HCT116 (cell line): ENCODE measurements at regions not wholly inside any gene's neighbourhood (a gene's known extent, or its start where the extent isn't known, plus 50 kb on each side); places are given as distances from the start of the nearest gene placed in this dataset.
A peak's percentile ranks its signal among the peaks of the same experiment; 100 is the strongest.

ENCODE experiments used
- ATAC-seq: fragments of 200-7000 bp; cut with Tn5 transposase; 2 replicates; pipeline ENCODE4 v1.9.1; 2020; ENCODE audit warnings: mild to moderate bottlenecking, moderate library complexity
- BruUV-seq: library from RNA; stranded (reverse); fragments of 400-500 nt; replicated peaks from 2 replicates; lab custom pipeline; 2021; lab: Mats Ljungman, UMichigan
- CTCF ChIA-PET: fragments of 300-600 bp; sonication (Branson Sonifier 250); formaldehyde crosslinking; loops from one replicate; lab custom pipeline; 2021; ENCODE audit warnings: antibody characterized with exemption; lab: Charles Lee
- POLR2A ChIA-PET: fragments of 300-600, 350-600 bp; sonication (Branson Sonifier 250); formaldehyde crosslinking; loops from one replicate; lab custom pipeline; 2021; ENCODE audit warnings: antibody characterized with exemption; lab: Charles Lee
- RAD21 ChIA-PET, 2 experiments: fragments of 300-600 bp; sonication (Branson Sonifier 250); formaldehyde crosslinking; loops; one replicate each; lab custom pipeline; 2023; ENCODE audit warnings: low total read pairs in 2 of 2; ENCODE audit not compliant: uncharacterized antibody in 2 of 2, unreplicated experiment in 2 of 2, low non-redundant PET in 1 of 2; lab: Charles Lee
- DNase-seq: peaks from one replicate; pipeline ENCODE4 v3.0.0-alpha.2; 2010; ENCODE audit warnings: low read depth, low spot score
- H2AFZ ChIP-seq: fragments of 200-600 bp; shearing (Covaris generic), sonication (generic); 2 replicates; pipeline ENCODE4 v1.6.1; 2017; ENCODE audit warnings: low read depth, mixed run types, mixed read lengths, antibody characterized with exemption, low read length; ENCODE audit not compliant: poor library complexity, severe bottlenecking
- H3K27ac ChIP-seq: 2 replicates; pipeline ENCODE4 v1.5.1; 2012; ENCODE audit warnings: low read depth, low read length
- H3K27me3 ChIP-seq: fragments of 200-600 bp; sonication (generic); 2 replicates; pipeline ENCODE4 v1.6.1; 2016; ENCODE audit warnings: mixed run types, low read length, mixed read lengths; ENCODE audit not compliant: insufficient read depth
- H3K36me3 ChIP-seq, 2 experiments: fragments of 200-500 bp in 1 of 2; fragments of 200-600 bp in 1 of 2; sonication (Bioruptor generic) in 1 of 2; sonication (generic) in 1 of 2; 2 replicates each; pipeline versions ENCODE4 v1.5.1 to v1.6.1; 2014 to 2016; ENCODE audit warnings: low read length in 2 of 2, inconsistent platforms in 1 of 2, mixed read lengths in 1 of 2, mixed run types in 1 of 2; ENCODE audit not compliant: insufficient read depth in 2 of 2, control insufficient read depth in 1 of 2
- H3K4me1 ChIP-seq, 2 experiments: fragments of 200-600 bp in 1 of 2; sonication (generic) in 1 of 2; 2 replicates each; pipeline versions ENCODE4 v1.5.1 to v1.6.1; 2012 to 2017; ENCODE audit warnings: low read length in 2 of 2, inconsistent platforms in 1 of 2, mild to moderate bottlenecking in 1 of 2, mixed read lengths in 1 of 2, mixed run types in 1 of 2, moderate library complexity in 1 of 2; ENCODE audit not compliant: insufficient read depth in 2 of 2, control insufficient read depth in 1 of 2
- H3K4me2 ChIP-seq: fragments of 200-600 bp; sonication (generic); 2 replicates; pipeline ENCODE4 v1.6.1; 2017; ENCODE audit warnings: mixed run types, low read length, mixed read lengths
- H3K4me3 ChIP-seq, 2 experiments: fragments of 200-600 bp in 1 of 2; sonication (generic) in 1 of 2; replicated peaks in 1 of 2; 2 replicates each; pipeline ENCODE4 v1.5.1; 2011 to 2016; ENCODE audit warnings: low read length in 2 of 2, control low read depth in 1 of 2, low read depth in 1 of 2, mild to moderate bottlenecking in 1 of 2, mixed read lengths in 1 of 2, mixed run types in 1 of 2
- H3K79me2 ChIP-seq: fragments of 200-600 bp; sonication (generic); 2 replicates; pipeline ENCODE4 v1.6.1; 2017; ENCODE audit warnings: mild to moderate bottlenecking, mixed run types, low read length, moderate library complexity, mixed read lengths; ENCODE audit not compliant: insufficient read depth
- H3K9ac ChIP-seq: fragments of 200-600 bp; sonication (generic); 2 replicates; pipeline ENCODE4 v1.6.1; 2016; ENCODE audit warnings: low read length, mixed read lengths
- H3K9me2 ChIP-seq: fragments of 200-600 bp; sonication (generic), shearing (Covaris generic); 2 replicates; pipeline ENCODE4 v1.6.1; 2017; ENCODE audit warnings: mixed run types, mild to moderate bottlenecking, moderate library complexity; ENCODE audit not compliant: insufficient read depth
- H3K9me3 ChIP-seq, 2 experiments: fragments of 200-500 bp in 1 of 2; fragments of 200-600 bp in 1 of 2; sonication (Bioruptor generic) in 1 of 2; sonication (generic) in 1 of 2; 2 replicates each; pipeline ENCODE4 v1.6.1; 2014 to 2017; ENCODE audit warnings: low read length in 2 of 2, mixed read lengths in 2 of 2, inconsistent platforms in 1 of 2, low read depth in 1 of 2, mild to moderate bottlenecking in 1 of 2, mixed run types in 1 of 2, moderate library complexity in 1 of 2; ENCODE audit not compliant: control insufficient read depth in 1 of 2, insufficient read depth in 1 of 2
- H4K20me1 ChIP-seq: fragments of 200-600 bp; sonication (generic), shearing (Covaris generic); 2 replicates; pipeline ENCODE4 v1.6.1; 2017; ENCODE audit warnings: mixed run types, mild to moderate bottlenecking, moderate library complexity; ENCODE audit not compliant: insufficient read depth
- POLR2AphosphoS5 ChIP-seq: IDR thresholded peaks from 2 replicates; pipeline ENCODE4 v1.6.1; 2011; ENCODE audit warnings: mild to moderate bottlenecking, low read depth, low read length, moderate library complexity
- RAD21 ChIP-seq: IDR thresholded peaks from 2 replicates; pipeline ENCODE4 v1.6.1; 2012; ENCODE audit warnings: low read depth, mild to moderate bottlenecking
- SP1 ChIP-seq: IDR thresholded peaks from 2 replicates; pipeline ENCODE4 v1.6.1; 2012; ENCODE audit warnings: low read depth
- ZFX ChIP-seq: fragments of 450-650 bp; IDR thresholded peaks from 2 replicates; pipeline ENCODE4 v1.6.1; 2017
- intact Hi-C: fragments of 100-400 bp; cut with micrococcal nuclease; formaldehyde crosslinking; loops from 2 replicates; pipeline ENCODE4 v1.10.0; 2022
- TF ChIP-seq, protein P1 (sequence below): IDR thresholded peaks from 2 replicates; pipeline ENCODE4 v1.6.1; 2012; ENCODE audit warnings: low read depth
- TF ChIP-seq, protein P2 (sequence below), 3 experiments: fragments of 200-600 bp in 1 of 3; sonication (generic) in 1 of 3; IDR thresholded peaks in 2 of 3; conservative IDR thresholded peaks in 1 of 3; 2 replicates each; pipeline ENCODE4 v1.5.1; 2012 to 2017; ENCODE audit warnings: low read depth in 2 of 3, low read length in 2 of 3, antibody characterized with exemption in 1 of 3, borderline replicate concordance in 1 of 3, control low read depth in 1 of 3, mild to moderate bottlenecking in 1 of 3, mixed read lengths in 1 of 3, mixed run types in 1 of 3, moderate library complexity in 1 of 3; ENCODE audit not compliant: insufficient read depth in 1 of 3

DNA sequence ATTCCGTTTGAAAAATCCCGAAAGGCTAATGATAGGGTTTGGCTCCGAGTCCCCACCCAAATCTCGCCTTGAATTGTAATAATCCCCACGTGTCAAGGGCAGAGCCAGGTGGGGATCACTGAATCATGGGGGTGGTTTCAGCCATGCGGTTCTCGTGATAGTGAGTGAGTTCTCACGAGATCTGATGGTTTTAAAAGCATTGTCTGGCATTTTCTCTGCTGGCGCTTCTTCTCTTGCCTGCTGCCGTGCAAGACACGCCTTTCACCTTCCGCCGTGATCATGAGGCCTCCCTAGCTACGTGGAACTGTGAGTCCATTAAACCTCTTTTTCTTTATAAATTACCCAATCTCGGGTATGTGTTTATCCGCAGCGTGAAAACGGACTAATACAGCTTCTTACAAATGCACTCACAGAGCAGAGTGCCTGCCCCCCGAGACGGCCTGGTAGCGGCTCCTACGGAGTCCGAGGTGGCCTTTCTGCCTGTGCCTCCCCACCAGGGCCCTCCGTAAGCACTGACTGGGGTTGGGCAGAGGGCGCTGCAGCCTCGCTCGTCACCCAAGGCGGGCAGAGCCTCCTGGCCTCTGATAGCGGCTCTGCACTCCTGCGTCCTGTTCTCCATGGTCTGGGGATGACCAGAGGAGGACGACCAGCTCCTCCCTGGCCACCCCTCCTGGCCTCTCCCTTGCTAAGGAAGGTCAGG is 131.7 kb downstream of the FOXL1 start:
- H3K27ac ChIP-seq: no peak overlapping the region
- H3K9ac ChIP-seq: no peak overlapping the region
- H3K27me3 ChIP-seq: peaks cover 31% of the 10 kb centered on the region; the same call in 1 of the 2 replicates
- H3K36me3 ChIP-seq: no peaks in the 10 kb centered on the region
- POLR2A ChIA-PET: no interaction called here
- no TSS peak for BruUV-seq
- no peaks in the 10 kb centered on the region for H4K20me1 ChIP-seq
- no peaks in the 10 kb centered on the region for H3K79me2 ChIP-seq
- intact Hi-C loops: no loop called here
- H3K4me3 ChIP-seq: no peak overlapping the region
- ATAC-seq (peak; percentile 35), DNase-seq (no peak)
- H3K4me2 ChIP-seq: no peak overlapping the region
- RAD21 ChIA-PET: no interaction called here
- CTCF ChIA-PET: no interaction called here
- H3K9me2 ChIP-seq: no peaks in the 10 kb centered on the region
- H3K9me3 ChIP-seq: no peaks in the 10 kb centered on the region
- no peak overlapping the region for H2AFZ ChIP-seq
- TF ChIP-seq SP1 (no peak), RAD21 (peak; percentile 27; the same call in 1 of the 2 replicates), ZFX (no peak)
- TF ChIP-seq, protein P1, sequence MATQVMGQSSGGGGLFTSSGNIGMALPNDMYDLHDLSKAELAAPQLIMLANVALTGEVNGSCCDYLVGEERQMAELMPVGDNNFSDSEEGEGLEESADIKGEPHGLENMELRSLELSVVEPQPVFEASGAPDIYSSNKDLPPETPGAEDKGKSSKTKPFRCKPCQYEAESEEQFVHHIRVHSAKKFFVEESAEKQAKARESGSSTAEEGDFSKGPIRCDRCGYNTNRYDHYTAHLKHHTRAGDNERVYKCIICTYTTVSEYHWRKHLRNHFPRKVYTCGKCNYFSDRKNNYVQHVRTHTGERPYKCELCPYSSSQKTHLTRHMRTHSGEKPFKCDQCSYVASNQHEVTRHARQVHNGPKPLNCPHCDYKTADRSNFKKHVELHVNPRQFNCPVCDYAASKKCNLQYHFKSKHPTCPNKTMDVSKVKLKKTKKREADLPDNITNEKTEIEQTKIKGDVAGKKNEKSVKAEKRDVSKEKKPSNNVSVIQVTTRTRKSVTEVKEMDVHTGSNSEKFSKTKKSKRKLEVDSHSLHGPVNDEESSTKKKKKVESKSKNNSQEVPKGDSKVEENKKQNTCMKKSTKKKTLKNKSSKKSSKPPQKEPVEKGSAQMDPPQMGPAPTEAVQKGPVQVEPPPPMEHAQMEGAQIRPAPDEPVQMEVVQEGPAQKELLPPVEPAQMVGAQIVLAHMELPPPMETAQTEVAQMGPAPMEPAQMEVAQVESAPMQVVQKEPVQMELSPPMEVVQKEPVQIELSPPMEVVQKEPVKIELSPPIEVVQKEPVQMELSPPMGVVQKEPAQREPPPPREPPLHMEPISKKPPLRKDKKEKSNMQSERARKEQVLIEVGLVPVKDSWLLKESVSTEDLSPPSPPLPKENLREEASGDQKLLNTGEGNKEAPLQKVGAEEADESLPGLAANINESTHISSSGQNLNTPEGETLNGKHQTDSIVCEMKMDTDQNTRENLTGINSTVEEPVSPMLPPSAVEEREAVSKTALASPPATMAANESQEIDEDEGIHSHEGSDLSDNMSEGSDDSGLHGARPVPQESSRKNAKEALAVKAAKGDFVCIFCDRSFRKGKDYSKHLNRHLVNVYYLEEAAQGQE: no peak
- H3K4me1 ChIP-seq: no peaks in the 10 kb centered on the region

DNA sequence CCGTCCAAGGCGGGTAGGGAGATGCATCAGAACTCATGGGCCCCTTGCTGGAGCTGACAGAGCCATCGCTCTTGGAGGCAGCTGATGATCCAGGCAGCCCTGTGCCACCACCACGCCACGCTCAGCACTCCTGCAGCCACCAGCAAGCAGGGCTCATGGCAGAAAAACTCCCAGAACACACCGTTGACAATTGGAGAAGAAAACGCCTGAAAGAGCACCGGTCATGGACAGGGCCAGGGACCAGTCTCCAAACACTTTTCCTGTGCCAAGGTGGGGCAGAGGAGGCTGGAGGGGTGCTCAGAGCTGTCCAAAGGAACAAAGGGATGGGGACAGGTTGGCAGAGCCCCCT is 132.2 kb downstream of the FOXL1 start:
- Histone ChIP-seq H3K4me3 (no peak overlapping the region), H3K4me1 (no peaks in the 10 kb centered on the region), H3K27ac (no peak overlapping the region), H4K20me1 (no peaks in the 10 kb centered on the region), H3K4me2 (no peak overlapping the region), H3K36me3 (no peaks in the 10 kb centered on the region), H3K9ac (no peak overlapping the region), H3K9me3 (no peaks in the 10 kb centered on the region), H3K27me3 (peaks cover 33% of the 10 kb centered on the region; the same call in 1 of the 2 replicates), H2AFZ (no peak overlapping the region), H3K79me2 (no peaks in the 10 kb centered on the region), H3K9me2 (no peaks in the 10 kb centered on the region)
- ChIA-PET CTCF (no interaction called here), POLR2A (no interaction called here), RAD21 (no interaction called here)
- DNase-seq (no peak), ATAC-seq (peak; percentile 18; the same call in 1 of the 2 replicates)
- intact Hi-C loops: no loop called here
- TF ChIP-seq, protein P2, sequence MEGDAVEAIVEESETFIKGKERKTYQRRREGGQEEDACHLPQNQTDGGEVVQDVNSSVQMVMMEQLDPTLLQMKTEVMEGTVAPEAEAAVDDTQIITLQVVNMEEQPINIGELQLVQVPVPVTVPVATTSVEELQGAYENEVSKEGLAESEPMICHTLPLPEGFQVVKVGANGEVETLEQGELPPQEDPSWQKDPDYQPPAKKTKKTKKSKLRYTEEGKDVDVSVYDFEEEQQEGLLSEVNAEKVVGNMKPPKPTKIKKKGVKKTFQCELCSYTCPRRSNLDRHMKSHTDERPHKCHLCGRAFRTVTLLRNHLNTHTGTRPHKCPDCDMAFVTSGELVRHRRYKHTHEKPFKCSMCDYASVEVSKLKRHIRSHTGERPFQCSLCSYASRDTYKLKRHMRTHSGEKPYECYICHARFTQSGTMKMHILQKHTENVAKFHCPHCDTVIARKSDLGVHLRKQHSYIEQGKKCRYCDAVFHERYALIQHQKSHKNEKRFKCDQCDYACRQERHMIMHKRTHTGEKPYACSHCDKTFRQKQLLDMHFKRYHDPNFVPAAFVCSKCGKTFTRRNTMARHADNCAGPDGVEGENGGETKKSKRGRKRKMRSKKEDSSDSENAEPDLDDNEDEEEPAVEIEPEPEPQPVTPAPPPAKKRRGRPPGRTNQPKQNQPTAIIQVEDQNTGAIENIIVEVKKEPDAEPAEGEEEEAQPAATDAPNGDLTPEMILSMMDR (IDR thresholded peaks at IDR 0.05 in 2 of 3, conservative IDR thresholded peaks at IDR 0.05 in 1 of 3; ENCODE audit: borderline replicate concordance in 1 of 3, insufficient read depth in 1 of 3, low read depth in 2 of 3, low read length in 2 of 3): no peak
- no peak for TF ChIP-seq POLR2AphosphoS5
- BruUV-seq: no TSS peak
